ENCODE measurements at regions not wholly inside any gene's neighbourhood (a gene's known extent, or its start where the extent isn't known, plus 50 kb on each side); places are given as distances from the start of the nearest gene placed in this dataset.

- TF ChIP-seq CTCF (IDR thresholded peaks at IDR 0.05 in 8 of 11, conservative IDR thresholded peaks at IDR 0.05 in 3 of 11) (no peak), POLR2A (IDR thresholded peaks at IDR 0.05) (no peak), POLR2AphosphoS5 (IDR thresholded peaks at IDR 0.05) (no peak)
Observed at GRCh38 chr13:21230516-21230915, 54.1 kb downstream of the MRPL57 start.
